ENCODE measurements at regions not wholly inside any gene's neighbourhood (a gene's known extent, or its start where the extent isn't known, plus 50 kb on each side); places are given as distances from the start of the nearest gene placed in this dataset.

- TF ChIP-seq POLR2A (IDR thresholded peaks at IDR 0.05) (no peak), CTCF (IDR thresholded peaks at IDR 0.05) (no peak)
Observed at GRCh38 chr13:105871326-105871725, 664.1 kb downstream of the EFNB2 start.

Data from lower leg skin (tissue), 3 donors.